ENCODE measurements at regions not wholly inside any gene's neighbourhood (a gene's known extent, or its start where the extent isn't known, plus 50 kb on each side); places are given as distances from the start of the nearest gene placed in this dataset.
"Not testable (repeated sequence)": the region's sequence is repeated elsewhere in the genome, so short reads cannot be mapped to it uniquely, and the experiment has no call there.

GRCh38 chr14:57136669-57137328, 131.9 kb downstream of the EXOC5 start:
- TF ChIP-seq TCF7L2 (IDR thresholded peaks at IDR 0.05; ENCODE audit: low read depth, low read length) (no peak), POLR2AphosphoS5 (IDR thresholded peaks at IDR 0.05; ENCODE audit: low read depth, low read length) (no peak), SIN3A (IDR thresholded peaks at IDR 0.05; ENCODE audit: borderline replicate concordance, insufficient read depth, low read depth, low read length) (no peak), REST (IDR thresholded peaks at IDR 0.05; ENCODE audit: insufficient read depth in 1 of 2, low read depth in 2 of 2, low read length in 1 of 2) (no peak), CTCF (IDR thresholded peaks at IDR 0.05) (no peak)
- CTCF ChIA-PET = no interaction called here
- intact Hi-C loops (cut with micrococcal nuclease; ENCODE audit: unreplicated experiment) = no loop called here
- Histone ChIP-seq H3K4me1 (ENCODE audit: control insufficient read depth, insufficient read depth, low read length) (no peaks in the 10 kb centered on the region), H3K27ac (ENCODE audit: low read length) (no peak overlapping the region), H3K36me3 (ENCODE audit: control insufficient read depth, insufficient read depth, low read length) (no peaks in the 10 kb centered on the region), H3K4me3 (ENCODE audit: low read depth in 2 of 2, low read length in 2 of 2) (no peak overlapping the region), H3K9me3 (ENCODE audit: control insufficient read depth, insufficient read depth, low read depth, low read length) (no peaks in the 10 kb centered on the region), H3K27me3 (ENCODE audit: control insufficient read depth, insufficient read depth, low read length) (no peaks in the 10 kb centered on the region)
- no TSS peak for BruUV-seq (replicated peaks)
- no peak for ATAC-seq
- no peak for DNase-seq (ENCODE audit: low read depth, low spot score)
- POLR2A ChIA-PET = no interaction called here
- in situ Hi-C loops (cut with HindIII; ENCODE audit: low pct_unique_long_range_greater_than_20kb, low sequenced_read_pairs) = no loop called here

DNA sequence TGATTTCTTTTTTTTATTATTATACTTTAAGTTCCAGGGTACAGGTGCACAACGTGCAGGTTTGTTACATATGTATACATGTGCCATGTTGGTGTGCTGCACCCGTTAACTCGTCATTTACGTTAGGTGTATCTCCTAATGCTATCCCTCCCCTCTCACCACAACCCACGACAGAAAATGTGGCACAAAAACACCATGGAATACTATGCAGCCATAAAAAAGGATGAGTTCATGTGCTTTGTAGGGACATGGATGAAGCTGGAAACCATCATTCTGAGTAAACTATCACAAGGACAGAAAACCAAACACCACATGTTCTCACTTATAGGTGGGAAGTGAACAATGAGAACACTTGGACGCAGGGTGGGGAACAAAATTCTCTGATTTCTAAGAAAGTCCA, 140.9 kb downstream of the EXOC5 start:
- in situ Hi-C loops (cut with HindIII; ENCODE audit: low pct_unique_long_range_greater_than_20kb, low sequenced_read_pairs) = not testable (repeated sequence)

GRCh38 chr14:57122129-57122528, 146.6 kb downstream of the EXOC5 start:
- intact Hi-C loops (cut with micrococcal nuclease; ENCODE audit: unreplicated experiment) = no loop called here
- CTCF ChIA-PET = no interaction called here
- Histone ChIP-seq H3K36me3 (ENCODE audit: control insufficient read depth, insufficient read depth, low read length) (no peaks in the 10 kb centered on the region), H3K9me3 (ENCODE audit: control insufficient read depth, insufficient read depth, low read depth, low read length) (no peaks in the 10 kb centered on the region), H3K4me3 (ENCODE audit: low read depth in 2 of 2, low read length in 2 of 2) (no peak overlapping the region), H3K4me1 (ENCODE audit: control insufficient read depth, insufficient read depth, low read length) (no peaks in the 10 kb centered on the region), H3K27me3 (ENCODE audit: control insufficient read depth, insufficient read depth, low read length) (no peaks in the 10 kb centered on the region; the same call in 1 of the 2 replicates), H3K27ac (ENCODE audit: low read length) (no peak overlapping the region)
- BruUV-seq (replicated peaks) = no TSS peak
- TF ChIP-seq TCF7L2 (IDR thresholded peaks at IDR 0.05; ENCODE audit: low read depth, low read length) (no peak), SIN3A (IDR thresholded peaks at IDR 0.05; ENCODE audit: borderline replicate concordance, insufficient read depth, low read depth, low read length) (no peak), POLR2AphosphoS5 (IDR thresholded peaks at IDR 0.05; ENCODE audit: low read depth, low read length) (no peak), CTCF (IDR thresholded peaks at IDR 0.05) (no peak), REST (IDR thresholded peaks at IDR 0.05; ENCODE audit: insufficient read depth in 1 of 2, low read depth in 2 of 2, low read length in 1 of 2) (no peak)
- no peak for ATAC-seq
- DNase-seq (ENCODE audit: low read depth, low spot score) = no peak
- POLR2A ChIA-PET = no interaction called here
- in situ Hi-C loops (cut with HindIII; ENCODE audit: low pct_unique_long_range_greater_than_20kb, low sequenced_read_pairs) = no loop called here

More for the DNA sequence above, 140.9 kb downstream of the EXOC5 start:
- H3K9me3 ChIP-seq (ENCODE audit: control insufficient read depth, insufficient read depth, low read depth, low read length); H3K36me3 ChIP-seq (ENCODE audit: control insufficient read depth, insufficient read depth, low read length); BruUV-seq (replicated peaks); DNase-seq (ENCODE audit: low read depth, low spot score); H3K4me1 ChIP-seq (ENCODE audit: control insufficient read depth, insufficient read depth, low read length); CTCF ChIA-PET; intact Hi-C loops (cut with micrococcal nuclease; ENCODE audit: unreplicated experiment); H3K27me3 ChIP-seq (ENCODE audit: control insufficient read depth, insufficient read depth, low read length); ATAC-seq; H3K27ac ChIP-seq (ENCODE audit: low read length); POLR2A ChIA-PET; H3K4me3 ChIP-seq (ENCODE audit: low read depth in 2 of 2, low read length in 2 of 2): not testable (repeated sequence)
